SU-DHL-6 (cell line): ENCODE measurements at regions not wholly inside any gene's neighbourhood (a gene's known extent, or its start where the extent isn't known, plus 50 kb on each side); places are given as distances from the start of the nearest gene placed in this dataset.

Source experiments
- EZH2phosphoT487 ChIP-seq: fragments of 200-600 bp; sonication (generic), shearing (Covaris generic); conservative IDR thresholded peaks from 2 replicates; pipeline ENCODE4 v1.6.1; 2018; ENCODE audit warnings: mild to moderate bottlenecking, antibody characterized with exemption, low read length, moderate library complexity, mixed read lengths
- TF ChIP-seq, protein P1 (sequence below): fragments of 200-600 bp; sonication (generic); IDR thresholded peaks from one replicate; pipeline ENCODE4 v1.5.1; 2017; ENCODE audit warnings: antibody characterized with exemption, mild to moderate bottlenecking, low read length, moderate library complexity; ENCODE audit not compliant: insufficient read depth, poor library complexity, severe bottlenecking

DNA sequence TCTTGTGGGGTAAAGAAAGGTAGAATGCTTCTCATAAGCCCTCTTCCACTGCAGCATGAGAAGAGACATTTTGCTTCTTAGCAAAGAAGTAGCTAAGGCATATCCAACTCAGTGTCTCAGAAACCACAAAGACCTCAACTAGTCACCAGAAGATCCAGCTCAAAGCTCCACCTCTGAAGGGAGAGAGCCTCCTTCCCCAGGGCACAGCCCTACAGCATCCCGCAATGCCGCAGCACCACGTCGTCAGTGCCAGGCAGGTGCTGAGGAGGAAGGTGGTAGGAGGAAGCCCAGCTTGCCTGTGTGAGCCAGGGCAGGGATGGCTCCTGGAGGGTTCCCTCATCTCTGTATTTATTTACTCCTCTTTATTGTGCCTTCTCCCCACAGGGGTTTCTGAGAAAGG is 385.6 kb upstream of the NPVF start:
- TF ChIP-seq, protein P1, sequence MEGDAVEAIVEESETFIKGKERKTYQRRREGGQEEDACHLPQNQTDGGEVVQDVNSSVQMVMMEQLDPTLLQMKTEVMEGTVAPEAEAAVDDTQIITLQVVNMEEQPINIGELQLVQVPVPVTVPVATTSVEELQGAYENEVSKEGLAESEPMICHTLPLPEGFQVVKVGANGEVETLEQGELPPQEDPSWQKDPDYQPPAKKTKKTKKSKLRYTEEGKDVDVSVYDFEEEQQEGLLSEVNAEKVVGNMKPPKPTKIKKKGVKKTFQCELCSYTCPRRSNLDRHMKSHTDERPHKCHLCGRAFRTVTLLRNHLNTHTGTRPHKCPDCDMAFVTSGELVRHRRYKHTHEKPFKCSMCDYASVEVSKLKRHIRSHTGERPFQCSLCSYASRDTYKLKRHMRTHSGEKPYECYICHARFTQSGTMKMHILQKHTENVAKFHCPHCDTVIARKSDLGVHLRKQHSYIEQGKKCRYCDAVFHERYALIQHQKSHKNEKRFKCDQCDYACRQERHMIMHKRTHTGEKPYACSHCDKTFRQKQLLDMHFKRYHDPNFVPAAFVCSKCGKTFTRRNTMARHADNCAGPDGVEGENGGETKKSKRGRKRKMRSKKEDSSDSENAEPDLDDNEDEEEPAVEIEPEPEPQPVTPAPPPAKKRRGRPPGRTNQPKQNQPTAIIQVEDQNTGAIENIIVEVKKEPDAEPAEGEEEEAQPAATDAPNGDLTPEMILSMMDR = no peak
- no peak for TF ChIP-seq EZH2phosphoT487
